T-helper 2 cell treated with Interferon-gamma antibody and Interleukin-4, amounts not matched to agents 5 μg/mL and 100 μg/mL, for 36 hours (primary cell): ENCODE measurements at regions not wholly inside any gene's neighbourhood (a gene's known extent, or its start where the extent isn't known, plus 50 kb on each side); places are given as distances from the start of the nearest gene placed in this dataset.

Source experiments
- DNase-seq: peaks from one replicate; pipeline ENCODE4 v3.0.0; 2021; ENCODE audit warnings: low spot score
- H3K27ac Mint-ChIP-seq: one replicate; pipeline ENCODE4 v1.8.0; 2021; ENCODE audit warnings: mild to moderate bottlenecking, mixed read lengths
- H3K27me3 Mint-ChIP-seq: one replicate; pipeline ENCODE4 v1.8.0; 2021; ENCODE audit warnings: low read depth, mixed read lengths
- H3K36me3 Mint-ChIP-seq: one replicate; pipeline ENCODE4 v1.8.0; 2021; ENCODE audit warnings: low read depth, mixed read lengths
- H3K4me1 Mint-ChIP-seq: one replicate; pipeline ENCODE4 v1.8.0; 2021; ENCODE audit warnings: low read depth, mixed read lengths
- H3K4me3 Mint-ChIP-seq: one replicate; pipeline ENCODE4 v1.8.0; 2022; ENCODE audit warnings: mild to moderate bottlenecking, moderate library complexity, mixed read lengths
- H3K9me3 Mint-ChIP-seq: one replicate; pipeline ENCODE4 v1.8.0; 2021; ENCODE audit warnings: mixed read lengths

DNA sequence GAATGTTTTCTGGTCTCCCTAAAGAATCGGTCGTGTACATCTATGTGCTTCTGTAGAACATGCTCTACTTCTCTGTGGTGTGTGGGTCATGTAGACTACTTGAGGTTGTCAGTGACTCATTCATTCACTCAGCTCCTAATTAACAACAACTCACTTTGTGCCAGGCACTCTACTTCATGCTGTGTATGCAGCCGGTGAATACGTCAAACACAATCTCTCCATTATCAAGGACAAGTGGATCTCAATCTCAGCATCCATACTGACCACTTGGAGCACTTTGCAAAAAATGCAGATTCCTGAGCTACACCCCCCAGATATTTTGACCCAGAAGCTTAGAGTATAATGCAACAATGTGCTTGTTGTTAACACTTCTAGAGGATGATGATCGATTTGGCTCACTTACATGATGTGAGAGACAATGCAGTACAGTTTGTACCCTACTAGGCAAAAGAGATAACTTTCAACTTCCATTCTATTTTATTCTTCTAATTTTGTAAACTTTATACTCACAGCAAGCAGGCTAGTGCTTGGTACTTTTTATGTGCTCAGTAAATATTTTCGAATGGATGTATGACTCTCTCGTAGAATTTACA lies 508.6 kb upstream of the ADAMTS5 start:
- DNase-seq: no peak
- no peak overlapping the region for H3K27ac Mint-ChIP-seq
- no peaks in the 10 kb centered on the region for H3K36me3 Mint-ChIP-seq
- no peak overlapping the region for H3K4me3 Mint-ChIP-seq
- H3K4me1 Mint-ChIP-seq: no peaks in the 10 kb centered on the region
- H3K9me3 Mint-ChIP-seq: peaks cover 9% of the 10 kb centered on the region
- no peaks in the 10 kb centered on the region for H3K27me3 Mint-ChIP-seq

DNA sequence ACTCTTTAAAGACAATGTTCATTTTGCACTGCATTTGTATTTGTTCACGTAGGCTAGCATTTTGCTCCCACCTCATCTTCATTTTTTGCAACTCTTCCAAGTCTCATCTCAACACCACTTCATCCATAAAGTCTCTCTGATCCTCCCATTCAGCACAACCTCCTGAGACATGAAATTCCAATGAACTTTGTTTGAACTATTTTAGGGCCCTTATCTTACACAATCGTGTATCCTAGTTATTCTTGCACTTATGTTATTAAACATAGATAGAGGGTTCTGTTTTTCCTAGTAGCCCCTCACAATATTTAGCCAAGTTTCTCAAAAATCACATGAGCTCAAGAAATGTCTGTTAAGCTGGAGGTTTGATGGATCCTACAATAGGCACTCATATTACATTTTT lies 500.5 kb upstream of the ADAMTS5 start:
- Mint-ChIP-seq H3K4me1 (no peaks in the 10 kb centered on the region), H3K36me3 (no peaks in the 10 kb centered on the region), H3K9me3 (peaks cover 10% of the 10 kb centered on the region), H3K4me3 (no peak overlapping the region), H3K27me3 (no peaks in the 10 kb centered on the region), H3K27ac (no peak overlapping the region)
- no peak for DNase-seq

DNA sequence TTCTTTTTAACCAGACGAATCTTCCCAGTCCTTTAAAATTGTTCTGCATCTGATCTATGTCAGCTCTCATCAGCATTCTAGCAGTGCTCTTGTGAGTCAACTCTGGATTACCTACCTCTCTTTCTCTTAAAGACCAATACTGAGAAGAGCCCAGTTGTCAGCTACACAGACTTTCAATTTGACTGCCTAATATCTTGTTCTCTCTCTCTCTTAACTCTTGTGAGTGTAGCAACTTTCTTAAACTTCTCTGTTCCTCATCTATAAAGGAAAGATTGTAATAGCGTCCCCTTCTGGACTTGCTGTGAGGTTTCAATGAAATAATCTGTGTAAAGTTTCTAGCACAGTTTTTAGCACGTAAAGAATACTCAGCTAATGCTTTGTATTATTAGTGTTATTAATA lies 499.3 kb upstream of the ADAMTS5 start:
- no peaks in the 10 kb centered on the region for H3K4me1 Mint-ChIP-seq
- no peaks in the 10 kb centered on the region for H3K36me3 Mint-ChIP-seq
- H3K4me3 Mint-ChIP-seq: no peak overlapping the region
- H3K27ac Mint-ChIP-seq: no peak overlapping the region
- peaks cover 15% of the 10 kb centered on the region for H3K9me3 Mint-ChIP-seq
- no peaks in the 10 kb centered on the region for H3K27me3 Mint-ChIP-seq
- DNase-seq: no peak

DNA sequence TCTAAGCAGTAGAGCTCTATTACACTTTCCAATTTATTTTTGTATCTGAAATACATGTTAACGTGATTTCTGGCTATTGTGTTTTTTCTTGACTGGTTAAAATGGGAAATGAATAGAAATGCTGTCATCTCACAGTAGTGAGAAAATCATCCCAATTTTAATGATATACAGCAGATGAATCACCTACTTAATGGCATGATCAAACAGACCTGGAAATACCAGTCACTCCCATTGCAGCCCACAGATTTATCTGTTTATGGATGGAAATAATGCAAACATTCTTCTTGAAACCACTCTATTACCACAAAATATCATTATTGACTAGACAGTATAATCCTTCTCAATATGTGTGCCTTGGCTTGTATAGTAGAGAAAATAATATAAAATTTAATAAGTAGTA lies 497.8 kb upstream of the ADAMTS5 start:
- Mint-ChIP-seq H3K9me3 (peaks cover 5% of the 10 kb centered on the region), H3K27ac (no peak overlapping the region), H3K4me3 (no peak overlapping the region), H3K27me3 (no peaks in the 10 kb centered on the region), H3K4me1 (no peaks in the 10 kb centered on the region), H3K36me3 (no peaks in the 10 kb centered on the region)
- DNase-seq: no peak

DNA sequence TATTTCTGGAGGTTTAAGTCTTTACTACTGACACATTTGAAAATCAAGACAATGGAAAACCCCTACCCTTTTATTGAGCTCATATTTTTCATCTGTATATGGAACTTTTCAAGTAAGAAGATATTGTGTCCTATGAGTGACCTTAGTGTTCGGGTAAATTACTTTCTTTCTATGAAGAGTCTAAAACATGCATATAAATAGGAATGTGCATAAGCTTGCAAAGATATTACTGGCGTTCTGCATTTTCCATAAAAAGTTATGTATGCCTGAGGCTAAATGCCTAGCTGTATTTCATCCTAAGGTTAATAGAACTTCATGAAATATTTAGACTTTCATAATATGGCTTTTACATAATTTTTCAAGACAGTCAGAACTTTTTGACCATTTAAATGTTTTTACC lies 495.8 kb upstream of the ADAMTS5 start:
- H3K4me1 Mint-ChIP-seq: no peaks in the 10 kb centered on the region

DNA sequence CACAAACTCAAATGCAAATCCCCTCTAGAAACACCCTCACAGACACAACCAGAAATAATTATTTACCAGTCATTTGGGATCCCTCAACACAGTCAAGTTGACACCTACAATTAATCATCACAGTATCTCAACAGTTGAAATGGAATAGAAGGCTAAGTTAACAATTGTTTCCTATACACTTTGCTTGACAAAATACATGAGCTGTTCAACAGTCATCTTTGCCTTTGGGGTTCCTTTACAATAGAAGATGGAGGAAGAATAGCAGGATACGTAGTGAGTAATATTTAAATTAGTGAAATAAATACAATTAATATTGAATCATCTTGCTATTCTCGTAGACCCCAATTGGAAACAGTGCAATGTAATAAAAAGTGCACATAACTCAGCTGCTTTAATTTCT lies 487.3 kb upstream of the ADAMTS5 start:
- Mint-ChIP-seq H3K36me3 (no peaks in the 10 kb centered on the region), H3K27ac (no peak overlapping the region), H3K4me3 (no peak overlapping the region), H3K4me1 (no peaks in the 10 kb centered on the region), H3K9me3 (no peaks in the 10 kb centered on the region), H3K27me3 (no peaks in the 10 kb centered on the region)
- DNase-seq: no peak

More for the DNA sequence above, 495.8 kb upstream of the ADAMTS5 start:
- Mint-ChIP-seq H3K27me3 (no peaks in the 10 kb centered on the region), H3K27ac (no peak overlapping the region), H3K9me3 (peaks cover 5% of the 10 kb centered on the region), H3K36me3 (no peaks in the 10 kb centered on the region), H3K4me3 (no peak overlapping the region)
- DNase-seq: no peak

DNA sequence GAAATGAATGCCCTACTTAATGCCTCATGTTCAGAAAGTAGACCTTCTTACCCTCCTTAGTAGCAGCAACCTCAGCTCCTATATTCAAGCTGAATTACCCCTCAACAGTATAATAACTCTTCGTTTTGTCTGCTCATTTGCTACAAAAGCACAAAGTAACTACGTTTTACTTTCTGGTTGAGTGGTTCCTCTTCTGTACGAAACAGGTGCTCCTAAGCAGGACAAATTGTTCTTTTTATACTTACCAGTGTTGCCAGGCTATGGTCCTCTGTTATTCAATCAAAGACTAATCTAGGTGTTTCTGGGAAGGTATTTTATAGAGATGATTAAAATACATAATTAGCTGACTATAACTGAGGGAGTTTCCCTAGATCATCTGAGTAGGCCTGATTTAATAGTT lies 484.2 kb upstream of the ADAMTS5 start:
- H3K27ac Mint-ChIP-seq: no peak overlapping the region
- no peaks in the 10 kb centered on the region for H3K4me1 Mint-ChIP-seq
- H3K27me3 Mint-ChIP-seq: no peaks in the 10 kb centered on the region
- H3K36me3 Mint-ChIP-seq: no peaks in the 10 kb centered on the region
- no peak overlapping the region for H3K4me3 Mint-ChIP-seq
- no peak for DNase-seq
- peaks cover 9% of the 10 kb centered on the region for H3K9me3 Mint-ChIP-seq

DNA sequence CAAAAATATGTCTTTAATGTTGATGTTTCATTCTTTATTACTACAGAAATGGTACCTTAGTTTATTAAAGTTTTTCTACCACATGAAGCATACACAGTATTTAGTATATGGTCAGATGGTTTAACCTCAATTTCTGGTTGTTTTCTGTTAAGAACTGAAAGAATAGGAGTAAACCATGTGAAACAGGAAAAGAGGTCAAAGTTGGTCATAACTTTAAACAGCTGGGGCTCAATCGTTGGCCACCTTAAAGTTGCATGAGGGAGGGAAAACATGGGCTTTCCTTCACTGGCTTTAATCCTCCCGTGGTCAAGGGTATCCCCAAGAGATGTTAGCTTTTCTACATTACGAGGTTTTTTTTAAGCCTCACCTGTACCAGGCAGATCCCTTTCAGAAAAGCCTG lies 483.3 kb upstream of the ADAMTS5 start:
- no peaks in the 10 kb centered on the region for H3K4me1 Mint-ChIP-seq
- H3K9me3 Mint-ChIP-seq: peaks cover 18% of the 10 kb centered on the region
- H3K27ac Mint-ChIP-seq: no peak overlapping the region
- H3K36me3 Mint-ChIP-seq: no peaks in the 10 kb centered on the region
- H3K27me3 Mint-ChIP-seq: no peaks in the 10 kb centered on the region
- DNase-seq: no peak
- H3K4me3 Mint-ChIP-seq: no peak overlapping the region

DNA sequence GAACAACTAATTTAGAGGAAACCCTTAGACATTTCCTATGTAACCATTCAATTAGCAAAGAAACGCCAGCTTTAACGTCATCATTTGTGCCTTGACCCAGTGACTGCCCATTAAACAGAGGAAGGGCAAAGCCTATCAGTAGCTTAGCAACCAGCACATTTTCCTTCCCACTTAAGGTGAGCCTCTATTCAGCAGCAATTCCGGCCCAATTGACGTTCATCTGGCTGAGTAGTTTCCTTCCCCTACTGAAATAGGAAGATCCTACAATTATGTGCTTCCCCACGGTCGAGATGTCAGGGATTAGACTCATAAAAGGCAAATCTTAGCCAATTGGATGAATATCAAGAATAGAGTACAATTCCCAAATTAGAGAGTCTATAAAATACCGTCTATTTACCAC lies 482.1 kb upstream of the ADAMTS5 start:
- Mint-ChIP-seq H3K27ac (no peak overlapping the region), H3K27me3 (no peaks in the 10 kb centered on the region), H3K4me1 (no peaks in the 10 kb centered on the region), H3K4me3 (no peak overlapping the region), H3K36me3 (no peaks in the 10 kb centered on the region), H3K9me3 (peaks cover 22% of the 10 kb centered on the region)
- no peak for DNase-seq

DNA sequence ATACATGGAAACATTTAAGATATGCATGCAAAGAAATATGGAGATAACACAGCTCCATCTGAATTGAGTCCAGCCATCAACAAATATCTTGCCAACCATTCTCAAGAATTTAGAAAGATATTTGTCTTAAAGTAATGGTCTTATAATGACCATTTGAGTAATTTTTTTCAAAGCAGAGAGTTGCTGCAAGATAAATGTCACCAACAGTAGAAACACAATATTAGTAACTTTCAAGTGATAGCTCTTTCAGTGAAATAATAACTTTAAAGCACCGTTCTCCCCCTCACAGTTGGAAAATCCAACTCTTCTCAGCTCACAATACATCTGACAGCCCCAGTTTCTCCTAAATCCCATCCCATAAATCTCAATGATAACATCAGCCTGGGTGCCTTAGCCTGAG lies 481.0 kb upstream of the ADAMTS5 start:
- no peak overlapping the region for H3K27ac Mint-ChIP-seq
- H3K4me1 Mint-ChIP-seq: no peaks in the 10 kb centered on the region
- no peak for DNase-seq
- peaks cover 22% of the 10 kb centered on the region for H3K9me3 Mint-ChIP-seq
- no peaks in the 10 kb centered on the region for H3K27me3 Mint-ChIP-seq
- no peaks in the 10 kb centered on the region for H3K36me3 Mint-ChIP-seq
- no peak overlapping the region for H3K4me3 Mint-ChIP-seq

DNA sequence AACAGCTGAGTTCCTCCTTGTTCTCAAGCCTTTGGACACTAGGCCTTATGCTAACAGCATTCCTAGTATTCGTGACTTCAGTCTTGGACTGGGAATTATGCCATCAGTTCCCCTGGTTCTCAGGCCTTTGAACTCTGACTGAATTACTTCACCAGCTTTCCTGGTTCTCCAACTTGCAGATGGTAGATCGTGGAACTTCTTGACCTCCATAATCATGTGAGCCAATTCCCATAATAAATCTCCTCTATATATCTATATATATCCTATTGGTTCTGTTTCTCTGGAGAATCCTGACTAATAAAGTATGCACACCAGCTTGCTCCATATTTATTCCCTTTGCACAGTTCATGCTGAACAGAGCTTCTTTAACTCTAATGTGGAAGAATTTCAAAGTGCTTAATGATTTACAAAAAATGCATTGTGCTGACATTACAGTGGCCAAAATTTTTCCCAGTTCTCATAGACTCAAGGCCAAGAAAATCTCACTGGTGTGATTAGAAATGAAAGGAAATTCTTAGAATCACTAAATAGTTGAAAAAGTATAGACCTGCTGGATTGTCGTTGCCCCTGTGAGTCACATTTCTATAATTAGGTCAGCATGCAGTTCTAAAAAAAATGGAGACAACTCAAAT lies 462.9 kb upstream of the ADAMTS5 start:
- Mint-ChIP-seq H3K4me1 (no peaks in the 10 kb centered on the region), H3K27ac (no peak overlapping the region), H3K4me3 (no peak overlapping the region), H3K9me3 (peaks cover 34% of the 10 kb centered on the region), H3K36me3 (no peaks in the 10 kb centered on the region), H3K27me3 (no peaks in the 10 kb centered on the region)
- no peak for DNase-seq

DNA sequence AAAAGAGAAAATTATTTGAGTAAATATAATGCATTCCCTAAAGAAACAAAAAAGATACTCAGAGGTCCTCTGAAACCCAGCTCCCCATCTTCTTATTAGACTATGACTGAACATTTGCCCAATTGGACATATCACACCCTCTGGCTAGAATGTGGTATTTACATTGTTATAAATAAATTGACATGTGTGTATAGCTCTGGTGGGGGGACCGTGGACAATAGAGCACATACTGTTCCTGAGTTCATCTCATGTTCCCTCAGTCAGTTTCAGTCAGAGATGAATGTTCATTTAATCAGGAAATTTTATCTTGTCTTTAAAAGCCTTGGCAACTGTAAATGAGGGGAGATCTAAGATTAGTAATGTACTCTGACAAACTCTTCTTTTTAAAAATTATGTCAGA lies 459.3 kb upstream of the ADAMTS5 start:
- H3K27me3 Mint-ChIP-seq: no peaks in the 10 kb centered on the region
- no peak overlapping the region for H3K4me3 Mint-ChIP-seq
- H3K9me3 Mint-ChIP-seq: peaks cover 36% of the 10 kb centered on the region
- no peaks in the 10 kb centered on the region for H3K4me1 Mint-ChIP-seq
- H3K36me3 Mint-ChIP-seq: no peaks in the 10 kb centered on the region
- no peak for DNase-seq
- H3K27ac Mint-ChIP-seq: no peak overlapping the region

DNA sequence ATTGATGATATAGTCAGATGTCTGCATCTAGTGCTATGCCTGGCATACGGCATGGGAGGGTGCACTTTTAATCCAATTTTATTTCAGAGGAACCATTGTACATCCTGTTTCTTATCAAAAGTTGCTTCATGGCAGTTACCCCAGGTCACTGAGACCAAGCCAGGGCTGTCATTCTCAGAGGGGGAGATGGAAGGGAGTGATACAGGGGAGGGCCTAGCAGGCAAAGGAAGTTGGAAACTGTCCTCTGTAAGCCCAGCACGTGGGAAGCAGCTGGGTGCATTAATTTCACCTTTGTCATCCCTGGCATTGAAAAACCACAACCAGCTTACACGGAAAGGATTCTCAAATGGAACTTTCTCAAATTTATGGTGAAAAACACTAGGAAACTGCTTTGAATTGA lies 458.7 kb upstream of the ADAMTS5 start:
- H3K4me3 Mint-ChIP-seq: no peak overlapping the region

DNA sequence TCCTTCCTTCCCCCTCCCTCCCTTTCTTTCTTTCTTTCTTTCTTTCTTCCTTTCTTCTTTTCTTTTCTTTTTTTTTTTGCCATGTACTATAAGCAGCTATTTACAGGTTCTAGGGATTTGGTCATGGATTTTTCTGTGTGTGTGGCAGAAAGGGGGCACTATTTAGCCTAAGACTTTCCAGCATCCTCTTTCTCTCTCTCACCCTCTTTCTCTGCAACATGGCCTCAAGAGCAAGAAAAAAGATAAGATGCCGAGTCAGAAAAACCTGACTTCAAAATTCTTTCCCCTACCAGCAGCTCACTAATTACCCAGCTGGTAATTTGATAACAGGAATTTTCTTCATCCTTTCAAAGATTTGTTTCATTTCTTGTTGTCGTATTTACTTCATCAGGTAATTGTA lies 458.3 kb upstream of the ADAMTS5 start:
- no peaks in the 10 kb centered on the region for H3K4me1 Mint-ChIP-seq
- peaks cover 29% of the 10 kb centered on the region for H3K9me3 Mint-ChIP-seq
- no peaks in the 10 kb centered on the region for H3K27me3 Mint-ChIP-seq
- DNase-seq: no peak
- H3K4me3 Mint-ChIP-seq: no peak overlapping the region
- no peaks in the 10 kb centered on the region for H3K36me3 Mint-ChIP-seq
- H3K27ac Mint-ChIP-seq: no peak overlapping the region

More for the DNA sequence above, 458.7 kb upstream of the ADAMTS5 start:
- Mint-ChIP-seq H3K9me3 (peaks cover 30% of the 10 kb centered on the region), H3K27me3 (no peaks in the 10 kb centered on the region), H3K4me1 (no peaks in the 10 kb centered on the region), H3K27ac (no peak overlapping the region), H3K36me3 (no peaks in the 10 kb centered on the region)
- DNase-seq: no peak

DNA sequence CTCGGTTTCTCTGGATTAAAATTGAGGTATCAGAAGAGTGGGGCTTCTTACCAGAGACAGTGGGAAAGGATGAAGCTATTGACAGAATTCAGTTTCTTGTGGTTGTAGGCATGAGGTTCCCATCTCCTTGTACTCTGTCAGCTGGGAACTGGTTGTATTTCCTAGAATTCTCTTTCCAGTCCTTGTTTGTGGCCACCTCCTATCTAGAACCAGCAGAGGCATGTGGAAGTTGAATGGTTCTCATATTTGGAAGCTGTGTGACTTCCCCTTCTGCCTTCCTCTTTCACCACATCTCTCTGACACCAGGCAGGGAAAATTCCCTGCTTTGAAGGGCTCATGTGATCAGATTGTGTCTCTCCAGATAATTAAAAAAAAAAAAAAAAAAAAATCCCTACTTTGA lies 457.7 kb upstream of the ADAMTS5 start:
- DNase-seq: no peak
- H3K27ac Mint-ChIP-seq: no peak overlapping the region
- no peaks in the 10 kb centered on the region for H3K4me1 Mint-ChIP-seq
- no peaks in the 10 kb centered on the region for H3K27me3 Mint-ChIP-seq
- no peak overlapping the region for H3K4me3 Mint-ChIP-seq
- peaks cover 24% of the 10 kb centered on the region for H3K9me3 Mint-ChIP-seq
- H3K36me3 Mint-ChIP-seq: no peaks in the 10 kb centered on the region
